ENCODE measurements at regions not wholly inside any gene's neighbourhood (a gene's known extent, or its start where the extent isn't known, plus 50 kb on each side); places are given as distances from the start of the nearest gene placed in this dataset.

DNA sequence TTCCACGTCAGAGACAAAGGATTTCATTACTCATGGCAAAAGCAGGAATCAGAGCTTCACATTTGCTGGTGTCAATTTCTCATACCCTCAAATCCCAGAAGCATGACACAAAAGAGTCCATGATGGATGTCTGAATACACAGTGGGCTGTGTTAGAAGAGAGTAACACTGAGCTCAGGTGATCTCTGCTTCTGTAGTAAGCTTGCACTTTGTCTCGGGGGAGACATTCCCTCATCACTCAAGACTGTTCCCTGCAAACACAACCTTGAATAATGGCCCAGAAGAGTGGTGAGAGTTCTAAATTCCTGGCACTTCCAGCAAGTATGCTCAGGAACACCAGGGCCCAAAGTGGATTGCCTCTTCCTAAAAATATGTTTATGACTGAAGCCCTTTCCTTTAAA is 1787.2 kb upstream of the SEL1L start:
- no peak overlapping the region for H3K27ac ChIP-seq
- H3K4me3 ChIP-seq: no peak overlapping the region

DNA sequence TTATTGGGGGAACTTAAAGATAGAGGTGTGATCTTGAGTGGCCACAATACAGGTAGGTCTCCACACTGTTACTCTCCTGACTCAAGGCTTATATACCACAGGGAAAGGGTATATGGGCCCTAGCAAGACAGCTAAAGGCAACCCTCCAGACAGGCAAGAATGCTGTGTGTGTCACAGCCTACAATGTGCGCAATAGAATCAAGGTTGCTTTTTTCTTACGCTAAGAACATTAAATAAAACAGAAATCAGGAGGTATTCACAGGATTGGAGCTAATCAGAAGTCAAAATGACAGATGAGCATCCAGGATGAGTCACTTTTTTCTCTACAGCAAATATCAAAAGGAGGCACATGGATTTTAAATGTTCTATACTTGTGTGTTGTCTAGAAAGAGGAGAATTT is 1797.9 kb upstream of the SEL1L start:
- H3K27ac ChIP-seq: no peak overlapping the region

DNA sequence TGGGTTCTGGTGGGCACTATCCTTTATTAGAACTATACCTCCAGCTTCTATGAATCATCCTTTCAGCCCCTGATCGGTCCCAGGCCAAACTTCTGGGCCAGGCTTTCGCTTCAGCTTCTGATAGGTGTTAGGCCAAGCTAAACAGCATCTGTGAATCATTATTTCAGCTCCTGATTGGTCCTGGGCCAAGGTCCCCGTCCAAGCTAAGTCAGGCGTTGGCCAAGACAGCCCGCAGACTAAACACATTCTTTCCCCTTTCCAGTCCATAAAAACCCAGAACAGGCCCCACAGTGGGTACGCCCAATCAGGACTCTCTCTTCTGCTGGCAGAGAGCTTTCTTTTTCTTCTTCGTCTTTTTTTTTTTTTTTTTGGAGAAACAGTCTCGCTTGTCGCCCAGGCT is 1808.9 kb upstream of the SEL1L start:
- Histone ChIP-seq H3K27ac (no peak overlapping the region), H3K4me3 (no peak overlapping the region)

More for the DNA sequence above, 1797.9 kb upstream of the SEL1L start:
- H3K4me3 ChIP-seq: no peak overlapping the region

DNA sequence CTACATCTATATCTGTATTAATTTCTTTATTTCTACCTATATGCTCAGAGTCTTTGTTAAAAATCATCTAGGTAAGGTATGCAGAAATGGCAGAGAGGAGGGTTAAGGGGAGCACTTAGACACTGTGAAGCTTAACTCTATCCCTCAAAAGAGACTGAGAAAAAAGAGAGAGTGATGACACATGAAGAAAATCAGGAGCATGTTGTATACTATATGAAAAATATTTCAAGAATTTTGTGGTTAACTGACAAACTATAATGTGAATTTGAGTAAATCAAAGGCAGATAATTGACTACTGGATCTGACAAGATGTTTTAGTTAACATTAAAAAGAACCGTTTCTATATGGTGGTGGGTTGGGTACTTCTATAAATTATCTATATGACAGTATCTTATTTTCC is 1814.2 kb upstream of the SEL1L start:
- no peak overlapping the region for H3K27ac ChIP-seq
- H3K4me3 ChIP-seq: no peak overlapping the region

DNA sequence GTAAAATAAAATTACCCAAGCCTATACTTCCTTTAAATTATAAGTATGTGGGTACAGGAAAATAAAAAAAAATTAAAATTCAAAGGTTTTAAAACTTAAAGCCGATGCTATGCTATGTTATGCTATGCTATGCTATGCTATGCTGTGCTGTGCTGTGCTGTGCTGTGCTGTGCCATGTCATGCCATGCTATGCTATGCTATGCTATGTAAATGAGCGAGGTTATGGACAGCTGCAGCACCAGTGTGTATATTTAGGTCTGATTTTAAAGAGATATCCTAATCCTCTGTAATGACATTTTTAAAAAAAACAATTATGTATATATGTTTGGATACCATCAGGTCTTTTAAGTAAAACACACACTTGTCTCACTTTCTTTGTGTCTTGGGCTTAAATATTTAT is 1822.0 kb upstream of the SEL1L start:
- no peak overlapping the region for H3K4me3 ChIP-seq
- H3K27ac ChIP-seq: no peak overlapping the region

DNA sequence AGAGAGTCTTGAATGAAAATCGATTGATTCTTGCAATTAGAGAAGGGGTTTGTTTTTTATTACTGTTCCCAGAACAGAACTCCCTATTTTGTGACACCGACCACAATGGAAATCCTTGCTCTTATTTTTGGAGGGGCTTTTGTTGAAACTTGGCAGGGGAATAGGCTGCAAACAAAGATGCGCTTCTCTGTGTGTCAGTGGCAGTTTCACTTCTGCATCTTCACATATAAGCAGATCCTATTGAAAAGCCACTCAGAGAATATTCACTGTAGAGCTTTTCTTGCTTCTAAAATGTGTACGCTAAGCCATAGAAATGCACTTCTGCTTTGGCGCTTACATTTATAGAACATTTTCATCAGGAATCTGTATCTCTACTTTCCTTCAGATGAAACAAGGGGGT is 1822.4 kb upstream of the SEL1L start:
- Histone ChIP-seq H3K4me3 (no peak overlapping the region), H3K27ac (no peak overlapping the region)

DNA sequence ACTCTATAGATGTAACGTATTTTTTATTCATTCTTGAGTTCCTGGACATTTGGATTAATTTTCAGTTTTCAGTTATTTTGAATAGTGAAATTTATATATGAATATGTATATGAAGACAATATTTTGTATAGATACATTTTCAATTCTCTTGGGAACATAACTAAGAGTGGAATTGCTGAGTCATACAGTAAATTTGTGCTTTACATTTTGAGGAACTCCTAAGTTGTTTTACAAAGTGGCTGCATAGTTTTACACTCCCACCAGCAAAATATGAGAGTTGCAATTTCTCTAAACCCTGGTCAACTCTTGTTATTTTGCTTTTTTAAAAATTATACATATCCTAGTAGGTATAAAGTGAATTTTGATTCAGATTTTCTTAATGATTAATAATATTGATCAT is 1838.6 kb upstream of the SEL1L start:
- Histone ChIP-seq H3K4me3 (no peak overlapping the region), H3K27ac (no peak overlapping the region)

DNA sequence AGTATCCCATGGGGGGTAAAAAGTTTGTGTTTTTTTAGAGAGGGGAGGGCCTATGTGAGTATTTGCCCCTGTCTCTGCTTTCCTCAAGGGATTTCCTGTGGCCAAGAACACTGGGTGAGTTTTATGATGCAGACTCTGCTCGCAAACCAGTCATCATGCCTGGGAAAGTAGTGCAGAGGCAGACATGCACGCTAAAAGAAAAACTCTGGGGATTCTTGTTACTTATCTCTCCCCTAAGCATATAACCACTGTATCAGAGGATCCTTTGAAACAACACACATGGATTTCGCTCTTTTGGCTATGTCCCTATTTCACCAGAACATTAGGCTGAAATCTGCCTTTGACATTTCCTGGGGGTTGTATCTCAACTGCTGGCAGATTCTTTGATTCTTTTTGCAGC is 1845.8 kb upstream of the SEL1L start:
- Histone ChIP-seq H3K27ac (no peak overlapping the region), H3K4me3 (no peak overlapping the region)

DNA sequence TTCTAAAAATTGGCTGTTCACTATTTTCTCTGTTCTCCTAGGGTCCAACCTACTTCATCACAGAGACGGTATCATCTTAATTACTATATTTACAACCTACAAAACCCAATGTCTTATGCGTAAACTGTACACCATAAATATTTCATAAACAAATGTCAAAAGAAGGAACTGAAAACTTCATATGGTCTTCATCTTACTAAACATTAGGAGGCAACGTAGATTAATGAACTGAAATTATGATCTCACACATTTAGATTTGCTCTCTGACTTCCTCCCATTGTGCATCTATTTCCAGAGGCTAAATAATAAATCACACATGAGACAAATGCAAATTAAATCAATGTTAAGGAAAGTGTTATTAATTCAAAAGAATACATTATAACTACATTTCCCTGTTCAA is 1850.6 kb upstream of the SEL1L start:
- Histone ChIP-seq H3K4me3 (no peak overlapping the region), H3K27ac (no peak overlapping the region)

DNA sequence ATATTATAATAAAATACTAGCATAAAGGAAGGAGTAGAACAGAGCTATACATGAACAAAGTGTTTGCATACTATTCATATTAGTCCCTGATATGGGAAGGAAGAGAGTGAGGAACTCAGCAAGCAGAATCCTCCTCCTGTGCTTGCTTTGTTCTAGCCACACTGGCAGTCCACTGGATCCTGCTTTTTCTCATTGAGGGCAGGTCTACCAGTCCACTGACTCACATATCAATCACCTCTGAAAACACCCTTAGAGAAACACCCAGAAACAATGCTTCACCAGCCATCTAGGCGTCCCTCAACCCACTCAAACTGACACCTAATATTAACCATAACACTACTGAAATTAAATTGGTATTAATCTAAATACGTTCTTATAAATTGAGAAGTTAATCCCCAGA is 1861.7 kb upstream of the SEL1L start:
- H3K4me3 ChIP-seq: no peak overlapping the region
- no peak overlapping the region for H3K27ac ChIP-seq

DNA sequence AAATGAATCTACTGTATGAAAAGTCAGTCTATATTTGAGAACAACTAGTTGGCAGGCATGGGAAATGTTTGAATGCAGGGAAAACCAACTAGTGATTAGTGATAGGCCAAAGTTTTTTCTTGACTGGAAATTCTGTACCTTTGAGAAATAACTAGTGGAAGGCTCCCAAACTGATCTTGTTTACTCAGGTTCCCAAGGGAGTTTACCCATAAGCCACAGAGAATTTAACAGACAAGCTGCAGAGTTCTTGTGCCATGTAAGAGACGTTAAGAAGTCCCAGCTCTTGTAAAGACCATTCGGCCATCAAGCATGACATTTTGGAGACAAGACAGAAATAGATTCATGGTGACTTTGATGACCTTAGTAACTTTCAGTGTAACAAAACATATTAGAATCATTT is 1882.8 kb upstream of the SEL1L start:
- H3K4me3 ChIP-seq: no peak overlapping the region

DNA sequence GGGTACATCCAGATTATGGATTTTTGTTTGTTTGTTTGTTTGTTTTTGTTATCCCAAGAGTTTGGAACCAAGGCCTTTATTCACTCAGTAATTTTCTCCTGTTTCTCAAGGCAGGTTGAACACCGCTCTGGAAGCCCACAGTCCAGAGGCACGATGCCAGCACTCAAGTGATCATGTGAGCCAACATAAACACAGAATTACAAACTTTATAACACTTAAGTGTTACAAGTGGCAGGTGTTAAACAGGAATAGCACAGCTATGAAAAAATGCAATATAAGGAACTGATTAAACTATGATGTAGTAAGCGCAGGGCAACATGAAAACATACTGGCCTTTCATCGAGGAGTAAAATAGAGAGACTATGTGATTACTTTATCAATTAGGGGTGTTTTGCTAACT is 1885.8 kb upstream of the SEL1L start:
- no peak overlapping the region for H3K27ac ChIP-seq
- H3K4me3 ChIP-seq: no peak overlapping the region

More for the DNA sequence above, 1882.8 kb upstream of the SEL1L start:
- H3K27ac ChIP-seq: no peak overlapping the region

DNA sequence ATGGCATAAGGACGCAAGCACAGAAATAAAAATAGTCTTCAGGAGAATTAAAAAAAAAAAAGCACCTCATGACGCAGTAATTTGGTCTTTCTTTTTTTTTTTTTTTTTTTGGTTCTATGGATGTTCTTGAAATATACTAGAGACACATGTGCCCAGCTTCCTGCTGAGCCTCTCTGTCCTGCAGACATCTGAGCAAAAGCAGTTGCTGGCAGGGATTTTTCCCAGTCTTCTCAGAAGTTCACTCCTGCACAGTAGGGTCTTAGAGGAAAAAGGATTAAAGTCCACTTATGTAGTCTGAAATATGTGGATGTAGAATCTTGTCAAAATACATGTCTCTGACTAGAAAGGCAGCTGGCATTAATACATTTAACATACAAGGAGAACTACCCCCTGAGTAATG is 1888.1 kb upstream of the SEL1L start:
- Histone ChIP-seq H3K27ac (no peak overlapping the region), H3K4me3 (no peak overlapping the region)

DNA sequence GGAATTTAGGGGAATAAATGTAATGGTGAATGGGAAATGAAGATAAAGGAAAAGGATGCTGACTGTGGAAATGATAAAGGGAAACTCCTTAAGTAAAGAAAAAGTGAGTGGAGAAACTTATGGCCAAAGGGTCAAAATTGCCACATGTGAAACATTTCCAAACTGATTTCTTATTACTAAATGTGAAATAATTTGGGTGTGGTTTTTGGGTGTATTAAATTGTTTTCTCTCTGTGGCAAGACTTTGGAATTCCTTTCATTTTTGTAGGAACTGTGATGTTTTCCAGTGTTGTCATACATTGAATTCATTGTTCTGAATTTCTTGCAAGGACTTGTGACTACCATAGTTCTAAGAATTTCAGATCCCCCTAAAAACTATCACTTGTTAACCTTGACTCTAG is 1891.5 kb upstream of the SEL1L start:
- no peak overlapping the region for H3K4me3 ChIP-seq
- H3K27ac ChIP-seq: no peak overlapping the region

DNA sequence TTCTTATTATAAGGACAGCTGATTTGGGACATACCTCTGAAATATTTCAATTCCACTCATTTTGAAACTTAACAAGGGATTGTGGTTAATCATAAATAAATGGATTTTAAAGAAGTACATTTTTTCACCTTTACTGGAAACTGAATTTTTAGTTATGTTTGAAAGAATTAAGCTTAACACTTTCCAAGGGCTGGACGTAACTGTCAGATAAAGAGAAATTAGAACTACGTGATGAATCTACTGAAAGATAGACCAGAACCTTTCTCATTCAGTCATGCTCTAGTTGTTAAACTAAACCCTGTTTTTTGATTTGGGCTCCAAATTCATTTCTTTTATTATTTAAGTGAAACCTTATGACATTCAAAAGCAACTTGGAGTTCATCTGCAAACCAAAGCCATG is 1892.1 kb upstream of the SEL1L start:
- no peak overlapping the region for H3K4me3 ChIP-seq

DNA sequence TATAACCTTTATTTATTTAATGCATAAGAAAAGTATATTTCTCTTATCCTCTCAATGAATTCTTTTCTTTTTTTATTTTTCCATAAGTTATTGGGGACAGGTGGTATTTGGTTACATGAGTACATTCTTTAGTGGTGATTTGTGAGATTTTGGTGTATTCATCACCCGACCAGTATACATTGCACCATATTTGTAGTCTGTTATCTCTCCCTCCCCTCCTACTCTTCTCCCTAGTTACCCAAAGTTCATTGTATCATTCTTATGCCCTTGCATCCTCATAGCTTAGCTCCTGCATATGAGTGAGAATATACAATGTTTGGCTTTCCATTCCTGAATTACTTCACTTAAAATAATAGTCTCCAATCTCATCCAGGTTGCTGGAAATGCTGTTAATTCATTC is 1900.0 kb upstream of the SEL1L start:
- H3K4me3 ChIP-seq: no peak overlapping the region
- H3K27ac ChIP-seq: no peak overlapping the region

More for the DNA sequence above, 1892.1 kb upstream of the SEL1L start:
- H3K27ac ChIP-seq: no peak overlapping the region

DNA sequence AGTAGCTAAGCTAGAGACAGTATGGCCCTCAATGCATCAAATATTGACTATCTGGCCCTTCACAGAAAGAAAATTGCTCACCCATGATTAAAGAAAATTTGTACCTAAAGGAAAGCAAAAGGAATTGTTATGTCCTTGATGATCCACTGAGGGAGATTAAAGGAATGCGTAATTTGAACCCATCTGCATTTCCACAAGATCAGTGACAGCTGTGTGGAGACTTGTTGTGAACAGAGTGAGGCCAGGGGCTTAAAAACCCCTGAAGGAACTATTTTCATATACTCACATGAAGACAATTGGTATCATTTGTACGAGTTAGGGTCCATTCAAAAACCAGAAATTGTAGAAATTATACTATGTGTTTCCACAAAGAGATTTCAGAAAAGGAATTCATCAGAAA is 1908.1 kb upstream of the SEL1L start:
- H3K4me3 ChIP-seq: no peak overlapping the region

DNA sequence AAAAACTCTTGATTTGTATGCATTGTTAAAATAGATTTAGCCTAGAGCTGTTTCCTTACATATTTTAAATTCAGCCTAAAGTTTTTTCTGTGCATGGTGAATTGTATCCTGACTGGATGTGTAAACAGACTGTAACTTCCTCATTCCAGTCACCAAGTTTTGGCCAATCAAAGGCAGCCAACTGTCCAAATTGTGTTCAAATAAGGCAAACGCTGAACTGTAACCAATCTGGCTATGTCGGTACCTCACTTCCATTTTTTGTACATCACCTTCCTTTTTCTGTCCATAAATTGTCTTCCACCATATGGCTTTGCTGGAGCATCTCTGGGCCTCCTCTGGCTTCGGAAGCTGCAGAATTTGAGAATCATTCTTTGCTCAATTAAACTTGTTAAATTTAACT is 1921.9 kb upstream of the SEL1L start:
- Histone ChIP-seq H3K27ac (no peak overlapping the region), H3K4me3 (no peak overlapping the region)

More for the DNA sequence above, 1908.1 kb upstream of the SEL1L start:
- no peak overlapping the region for H3K27ac ChIP-seq

DNA sequence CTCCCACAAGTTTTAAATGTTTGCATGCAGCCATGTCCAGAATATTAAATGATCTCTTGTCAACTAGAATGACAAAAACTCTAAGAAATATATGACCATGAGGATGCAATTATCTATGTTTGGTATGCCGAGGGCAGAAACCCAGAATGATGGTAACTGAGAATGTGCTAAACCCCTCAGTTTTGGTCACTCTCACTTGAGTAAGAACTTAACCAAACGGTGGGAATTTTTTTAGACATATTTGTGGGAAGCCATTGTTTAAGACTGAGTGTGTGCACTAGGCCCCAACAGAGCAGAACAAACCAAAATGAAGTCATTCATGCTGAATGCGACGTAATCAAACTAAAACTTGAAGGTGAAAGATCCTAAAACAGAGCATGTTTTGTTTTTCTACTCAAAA is 1927.9 kb upstream of the SEL1L start:
- H3K4me3 ChIP-seq: no peak overlapping the region
- no peak overlapping the region for H3K27ac ChIP-seq

DNA sequence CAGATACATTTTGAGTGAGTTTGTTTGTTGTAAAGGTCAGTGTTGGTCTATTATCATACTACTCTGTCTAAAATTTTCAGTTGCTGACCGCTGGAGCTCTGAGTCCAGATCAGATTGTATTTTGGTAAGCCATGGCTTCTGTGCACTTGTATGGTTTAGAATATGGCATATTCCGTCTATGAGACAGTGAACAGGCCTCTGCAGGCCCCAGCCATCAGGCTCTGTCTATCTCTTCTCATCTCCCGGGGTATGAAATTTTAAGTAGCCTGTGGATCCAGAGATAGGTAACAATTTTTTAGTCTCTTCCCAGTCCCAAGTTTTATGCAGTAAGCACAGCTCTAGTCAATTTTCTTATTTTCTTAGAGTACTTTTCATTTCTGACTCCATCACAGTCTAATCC is 1929.1 kb upstream of the SEL1L start:
- Histone ChIP-seq H3K27ac (no peak overlapping the region), H3K4me3 (no peak overlapping the region)

DNA sequence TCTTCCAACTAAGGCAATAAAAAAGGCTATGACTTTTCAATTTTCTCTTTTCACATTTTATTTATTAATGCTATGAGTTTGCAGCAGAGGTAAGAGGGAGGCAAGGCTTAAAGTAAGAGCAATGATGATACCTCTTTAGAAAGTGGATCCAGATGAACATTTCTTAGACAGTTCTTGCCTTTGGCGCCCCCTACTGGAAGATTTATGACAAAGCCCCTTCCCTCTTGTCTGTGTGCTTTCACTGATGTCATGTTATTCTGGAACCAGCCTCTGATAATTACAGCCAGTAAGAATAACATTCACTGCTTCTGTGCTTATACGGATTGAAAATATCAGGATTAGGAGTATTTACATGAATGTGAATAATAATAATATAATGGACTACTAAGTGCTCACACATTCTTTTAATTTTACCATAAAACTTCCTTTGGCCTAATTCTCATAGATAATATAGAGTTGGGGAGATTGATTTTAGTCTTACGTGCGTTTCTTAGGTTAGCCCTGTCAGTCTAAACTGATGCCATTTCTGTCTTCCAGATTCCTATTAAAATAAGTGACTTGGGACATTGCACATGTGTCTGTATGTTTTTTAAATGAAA is 1929.9 kb upstream of the SEL1L start:
- Histone ChIP-seq H3K4me3 (no peak overlapping the region), H3K27ac (no peak overlapping the region)

DNA sequence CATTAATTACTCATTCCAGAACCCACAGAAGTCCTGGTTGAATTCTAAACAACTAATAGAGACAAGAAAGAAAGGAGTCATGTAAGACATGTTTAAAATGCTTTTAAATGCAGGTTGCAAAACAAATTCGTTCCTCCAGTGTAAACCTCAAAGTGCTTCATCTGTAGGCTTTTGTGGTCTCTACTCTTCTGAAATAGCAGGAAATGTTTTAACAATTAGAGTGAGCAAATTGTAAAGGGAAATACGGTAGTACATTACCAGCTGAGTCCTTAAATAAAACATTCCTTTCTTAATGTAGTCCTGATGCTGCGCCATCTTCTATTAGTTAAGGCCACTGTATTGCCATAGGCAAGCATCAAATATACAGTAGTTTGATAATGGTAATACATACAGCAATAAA is 1934.2 kb upstream of the SEL1L start:
- no peak overlapping the region for H3K4me3 ChIP-seq
- no peak overlapping the region for H3K27ac ChIP-seq

DNA sequence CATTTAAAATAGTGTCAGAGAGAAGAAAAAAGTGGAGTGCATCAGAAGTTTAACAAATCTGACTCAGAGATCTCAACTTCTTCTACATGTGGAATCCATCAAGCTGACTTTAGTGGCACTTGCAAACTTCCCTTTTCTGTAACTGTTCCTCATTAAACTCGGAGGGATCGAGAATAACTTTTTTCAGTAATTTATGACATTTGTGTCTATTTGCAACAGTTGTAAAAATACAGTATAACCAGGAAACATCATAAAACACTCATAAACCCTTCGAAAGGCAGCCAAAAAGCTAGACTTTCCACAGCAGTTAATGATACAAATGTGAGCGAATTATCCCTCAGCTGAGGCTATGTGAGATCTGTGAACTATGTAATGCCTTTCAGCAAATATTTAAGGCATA is 1936.8 kb upstream of the SEL1L start:
- no peak overlapping the region for H3K4me3 ChIP-seq

More for the DNA sequence above, 1936.8 kb upstream of the SEL1L start:
- H3K27ac ChIP-seq: no peak overlapping the region
